Astrocyte of the spinal cord (primary cell): ENCODE measurements at regions not wholly inside any gene's neighbourhood (a gene's known extent, or its start where the extent isn't known, plus 50 kb on each side); places are given as distances from the start of the nearest gene placed in this dataset.

ENCODE experiments used
- DNase-seq: peaks from one replicate; pipeline ENCODE4 v3.0.0; 2011; ENCODE audit warnings: low read depth, low spot score
- H3K4me3 ChIP-seq: 2 replicates; pipeline ENCODE4 v1.5.1; 2011; ENCODE audit warnings: low read depth, mild to moderate bottlenecking, low read length, moderate library complexity
- in situ Hi-C: cut with HindIII; loops from 2 replicates; pipeline ENCODE4 v1.10.0; 2017; ENCODE audit warnings: low sequenced_read_pairs
- TF ChIP-seq, protein P1 (sequence below): IDR thresholded peaks from 2 replicates; pipeline ENCODE4 v1.5.1; 2012; ENCODE audit warnings: low read depth, mild to moderate bottlenecking, low read length, inconsistent platforms

DNA sequence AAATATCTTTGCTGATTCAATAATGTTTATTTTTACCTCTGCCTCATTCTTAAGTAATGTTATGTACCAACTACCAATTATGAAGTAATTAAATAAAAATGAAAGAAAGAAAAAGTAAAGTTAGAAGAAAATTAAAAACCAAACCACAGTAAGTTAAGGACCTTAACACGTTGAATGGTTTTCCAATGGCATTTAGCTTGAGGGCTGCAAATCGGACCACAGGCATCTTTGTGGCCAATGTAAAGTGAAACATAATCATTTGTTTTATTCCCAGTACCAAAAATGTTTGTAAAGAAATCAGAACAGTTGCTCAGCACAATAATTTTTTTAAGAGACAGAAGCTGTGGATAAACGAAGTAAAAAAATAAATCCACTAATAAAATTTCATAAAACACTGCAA lies 1455.5 kb upstream of the ZEB2 start:
- DNase-seq: no peak
- TF ChIP-seq, protein P1, sequence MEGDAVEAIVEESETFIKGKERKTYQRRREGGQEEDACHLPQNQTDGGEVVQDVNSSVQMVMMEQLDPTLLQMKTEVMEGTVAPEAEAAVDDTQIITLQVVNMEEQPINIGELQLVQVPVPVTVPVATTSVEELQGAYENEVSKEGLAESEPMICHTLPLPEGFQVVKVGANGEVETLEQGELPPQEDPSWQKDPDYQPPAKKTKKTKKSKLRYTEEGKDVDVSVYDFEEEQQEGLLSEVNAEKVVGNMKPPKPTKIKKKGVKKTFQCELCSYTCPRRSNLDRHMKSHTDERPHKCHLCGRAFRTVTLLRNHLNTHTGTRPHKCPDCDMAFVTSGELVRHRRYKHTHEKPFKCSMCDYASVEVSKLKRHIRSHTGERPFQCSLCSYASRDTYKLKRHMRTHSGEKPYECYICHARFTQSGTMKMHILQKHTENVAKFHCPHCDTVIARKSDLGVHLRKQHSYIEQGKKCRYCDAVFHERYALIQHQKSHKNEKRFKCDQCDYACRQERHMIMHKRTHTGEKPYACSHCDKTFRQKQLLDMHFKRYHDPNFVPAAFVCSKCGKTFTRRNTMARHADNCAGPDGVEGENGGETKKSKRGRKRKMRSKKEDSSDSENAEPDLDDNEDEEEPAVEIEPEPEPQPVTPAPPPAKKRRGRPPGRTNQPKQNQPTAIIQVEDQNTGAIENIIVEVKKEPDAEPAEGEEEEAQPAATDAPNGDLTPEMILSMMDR: no peak
- in situ Hi-C loops: no loop called here
- no peak overlapping the region for H3K4me3 ChIP-seq

DNA sequence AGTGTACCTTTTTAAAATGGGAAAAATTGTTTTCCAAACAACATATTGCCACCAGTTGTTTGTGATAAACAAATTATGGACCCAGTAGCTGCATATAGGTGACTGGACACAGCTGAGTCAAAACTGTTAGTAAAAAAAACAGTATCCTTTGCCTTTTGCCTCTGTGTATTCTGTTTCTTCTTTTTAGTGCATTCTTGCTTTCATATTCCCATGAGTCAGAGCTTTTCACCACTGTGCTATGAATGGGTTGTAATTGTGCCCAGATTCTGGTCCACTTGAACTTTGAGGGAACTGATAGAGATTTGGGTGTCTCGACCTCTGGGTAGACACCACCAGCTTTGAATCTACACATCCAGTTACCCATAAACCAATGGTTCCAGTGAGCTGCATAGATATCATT lies 1441.9 kb upstream of the ZEB2 start:
- TF ChIP-seq, protein P1: no peak
- in situ Hi-C loops: no loop called here
- no peak overlapping the region for H3K4me3 ChIP-seq
- peak; percentile 35 for DNase-seq

DNA sequence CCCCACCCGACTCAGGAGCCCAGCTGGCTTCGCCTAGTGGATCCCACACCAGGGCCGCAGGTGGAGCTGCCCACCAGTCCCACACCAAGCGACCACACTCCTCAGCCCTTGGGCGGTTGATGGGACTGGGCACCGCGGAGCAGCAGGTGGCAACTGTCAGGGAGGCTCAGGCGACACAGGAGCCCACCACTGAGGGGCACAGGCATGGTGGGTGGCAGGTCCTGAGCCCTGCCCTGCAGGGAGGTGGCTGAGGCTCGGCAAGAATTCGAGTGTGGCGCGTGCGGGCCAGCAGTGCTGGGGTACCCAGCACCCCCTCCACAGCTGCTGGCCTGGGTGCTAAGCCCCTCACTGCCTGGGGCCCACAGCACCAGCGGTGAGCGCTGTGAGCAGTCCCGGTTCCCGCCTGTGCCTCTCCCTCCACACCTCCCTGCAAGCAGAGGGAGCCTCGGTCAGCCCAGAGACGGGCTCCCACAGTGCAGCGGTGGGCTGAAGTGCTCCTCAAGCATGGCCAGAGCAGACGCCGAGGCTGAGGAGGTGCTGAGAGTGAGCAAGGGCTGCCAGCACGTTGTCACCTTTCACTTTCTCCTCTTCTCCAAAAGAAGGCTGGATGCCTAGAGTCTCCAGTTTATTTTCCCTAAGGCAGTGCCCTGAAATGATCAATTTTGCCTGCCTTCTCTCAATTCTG lies 1440.7 kb upstream of the ZEB2 start:
- no peak overlapping the region for H3K4me3 ChIP-seq
- TF ChIP-seq, protein P1: no peak
- in situ Hi-C loops: no loop called here
- no peak for DNase-seq

DNA sequence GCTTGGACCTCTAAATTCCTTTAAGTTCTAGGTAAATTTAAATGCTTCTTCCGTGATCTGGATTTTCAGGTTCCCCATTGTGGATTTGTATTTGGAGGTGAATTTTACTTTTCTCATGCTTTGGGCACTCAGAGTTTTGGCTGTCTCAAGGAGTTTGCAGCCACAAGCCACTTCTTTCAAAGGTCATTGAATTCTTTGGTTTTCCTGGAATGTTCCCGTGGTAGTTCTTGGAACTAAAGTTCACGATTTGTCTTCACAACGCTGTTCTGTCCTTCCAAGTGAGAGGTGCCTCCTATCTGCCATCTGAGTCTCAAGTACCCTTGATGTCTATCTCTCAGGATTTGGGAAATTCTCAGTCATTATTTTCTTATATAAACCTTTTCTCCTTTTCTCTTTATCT lies 1438.7 kb upstream of the ZEB2 start:
- in situ Hi-C loops: no loop called here
- peak; percentile 8 for DNase-seq
- TF ChIP-seq, protein P1: no peak
- H3K4me3 ChIP-seq: no peak overlapping the region

DNA sequence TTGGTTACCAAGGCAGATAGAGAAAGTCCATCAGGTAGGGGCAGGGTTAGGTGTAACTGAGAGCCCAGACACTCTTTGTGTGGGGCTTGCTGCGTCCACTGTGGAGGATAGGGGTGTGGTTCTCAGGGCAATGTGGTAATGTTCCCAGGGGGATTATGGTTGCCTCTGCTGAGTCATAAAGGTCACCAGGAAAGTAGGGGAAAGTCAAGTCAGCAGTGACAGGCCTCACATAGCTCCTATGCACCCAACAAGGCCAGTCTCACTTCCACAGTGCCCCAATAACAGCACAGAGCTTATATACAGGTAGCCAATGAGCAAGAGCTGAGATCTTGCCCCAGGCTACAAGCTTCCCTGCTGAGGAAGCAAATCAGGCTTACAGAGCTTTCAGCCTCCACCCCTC lies 1438.0 kb upstream of the ZEB2 start:
- TF ChIP-seq, protein P1: no peak
- DNase-seq: no peak
- in situ Hi-C loops: no loop called here
- H3K4me3 ChIP-seq: no peak overlapping the region

DNA sequence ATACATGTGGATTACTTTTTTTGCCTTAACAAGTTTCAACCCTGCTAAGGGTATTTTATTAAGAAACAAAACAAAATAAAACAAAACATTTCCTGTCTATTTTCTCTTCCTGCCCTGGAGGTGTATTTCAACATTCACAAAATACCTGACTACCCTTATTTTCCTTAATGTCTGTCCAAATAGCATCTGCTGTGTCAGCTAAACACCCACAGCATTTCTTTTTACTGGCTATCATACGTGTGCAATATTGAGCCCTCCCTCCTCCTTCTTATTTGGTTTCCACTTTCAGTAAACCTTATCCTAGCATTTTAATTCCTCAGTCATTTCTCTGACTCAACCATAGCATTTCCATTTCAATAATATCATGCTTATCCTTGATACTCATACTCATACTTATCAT lies 1420.0 kb upstream of the ZEB2 start:
- no peak for DNase-seq
- in situ Hi-C loops: no loop called here
- TF ChIP-seq, protein P1: no peak
- no peak overlapping the region for H3K4me3 ChIP-seq
